Loucy (cell line): ENCODE measurements at regions not wholly inside any gene's neighbourhood (a gene's known extent, or its start where the extent isn't known, plus 50 kb on each side); places are given as distances from the start of the nearest gene placed in this dataset.

Experiments
- EZH2phosphoT487 ChIP-seq: fragments of 200-600 bp; IDR thresholded peaks from 2 replicates; pipeline ENCODE4 v1.6.1; 2018; ENCODE audit warnings: antibody characterized with exemption, mild to moderate bottlenecking, moderate library complexity, borderline replicate concordance
- TF ChIP-seq, protein P1 (sequence below): fragments of 200-600 bp; sonication (generic); conservative IDR thresholded peaks from 2 replicates; pipeline ENCODE4 v1.5.1; 2014; ENCODE audit warnings: mild to moderate bottlenecking, antibody characterized with exemption, low read length

DNA sequence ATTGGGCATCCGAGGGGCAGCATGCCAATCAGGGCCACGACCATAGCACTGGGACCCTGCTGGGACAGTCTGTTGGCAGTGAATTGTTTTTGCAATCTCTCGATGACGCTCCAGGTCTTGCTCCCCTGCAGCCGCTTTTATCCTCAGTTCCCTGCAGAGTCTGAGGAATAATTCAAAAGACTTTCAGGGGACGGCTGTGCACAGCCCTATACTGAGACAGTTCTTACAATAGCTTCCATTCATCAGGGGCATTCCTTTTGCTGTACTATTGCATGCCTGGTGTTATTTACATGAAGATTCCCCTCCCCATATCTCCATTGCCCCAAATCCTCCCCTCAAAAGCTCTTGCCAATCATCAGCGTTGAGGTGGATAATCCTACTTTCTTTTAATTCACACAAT lies 163.3 kb upstream of the WWC1 start:
- TF ChIP-seq, protein P1, sequence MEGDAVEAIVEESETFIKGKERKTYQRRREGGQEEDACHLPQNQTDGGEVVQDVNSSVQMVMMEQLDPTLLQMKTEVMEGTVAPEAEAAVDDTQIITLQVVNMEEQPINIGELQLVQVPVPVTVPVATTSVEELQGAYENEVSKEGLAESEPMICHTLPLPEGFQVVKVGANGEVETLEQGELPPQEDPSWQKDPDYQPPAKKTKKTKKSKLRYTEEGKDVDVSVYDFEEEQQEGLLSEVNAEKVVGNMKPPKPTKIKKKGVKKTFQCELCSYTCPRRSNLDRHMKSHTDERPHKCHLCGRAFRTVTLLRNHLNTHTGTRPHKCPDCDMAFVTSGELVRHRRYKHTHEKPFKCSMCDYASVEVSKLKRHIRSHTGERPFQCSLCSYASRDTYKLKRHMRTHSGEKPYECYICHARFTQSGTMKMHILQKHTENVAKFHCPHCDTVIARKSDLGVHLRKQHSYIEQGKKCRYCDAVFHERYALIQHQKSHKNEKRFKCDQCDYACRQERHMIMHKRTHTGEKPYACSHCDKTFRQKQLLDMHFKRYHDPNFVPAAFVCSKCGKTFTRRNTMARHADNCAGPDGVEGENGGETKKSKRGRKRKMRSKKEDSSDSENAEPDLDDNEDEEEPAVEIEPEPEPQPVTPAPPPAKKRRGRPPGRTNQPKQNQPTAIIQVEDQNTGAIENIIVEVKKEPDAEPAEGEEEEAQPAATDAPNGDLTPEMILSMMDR, result no peak
- no peak for TF ChIP-seq EZH2phosphoT487
